HUDEP-2 (cell line): ENCODE measurements at regions not wholly inside any gene's neighbourhood (a gene's known extent, or its start where the extent isn't known, plus 50 kb on each side); places are given as distances from the start of the nearest gene placed in this dataset.

Experiments
- DNase-seq, 76 experiments: peaks; one replicate each; lab custom pipeline; 2025; ENCODE audit not compliant: unreplicated experiment in 76 of 76; lab: John Stamatoyannopoulos, UW

DNA sequence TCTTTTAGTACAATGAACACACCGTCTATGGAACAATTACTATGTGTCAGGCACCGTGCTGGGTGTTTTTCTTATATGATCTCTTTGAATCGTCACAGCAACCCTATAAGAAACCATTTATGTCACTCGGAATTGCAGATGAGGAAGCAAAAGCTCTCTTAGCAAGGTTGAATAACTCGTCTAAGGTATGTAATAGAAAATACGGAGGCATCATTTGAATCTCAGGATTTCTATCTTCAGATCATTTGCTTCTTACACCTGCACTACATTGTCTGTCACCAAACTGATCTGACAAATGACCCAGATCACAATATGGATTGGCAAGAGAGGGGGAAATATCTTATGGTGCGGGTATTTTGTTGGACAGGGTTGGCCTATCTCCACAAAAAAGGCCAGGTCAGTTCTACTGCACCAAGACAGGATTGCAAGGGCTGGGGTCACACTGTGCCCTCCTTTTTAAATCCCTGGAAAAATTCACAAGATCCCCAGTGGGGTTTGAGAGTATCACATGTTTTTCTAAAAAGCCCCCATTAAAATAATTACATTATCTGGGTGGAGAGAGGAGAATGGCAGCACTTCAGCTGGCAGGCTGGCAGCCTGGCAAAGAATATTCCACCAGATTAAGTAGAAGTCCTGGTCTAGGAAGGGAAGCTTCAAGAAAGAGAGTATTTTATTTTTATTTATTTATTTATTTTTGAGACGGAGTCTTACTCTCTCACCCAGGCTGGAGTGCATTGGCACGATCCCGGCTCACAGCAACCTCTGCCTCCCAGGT, 110.7 kb upstream of the CLMP start:
- no peak for DNase-seq

GRCh38 chr11:123304828-123305466, 109.9 kb upstream of the CLMP start:
- no peak for DNase-seq

DNA sequence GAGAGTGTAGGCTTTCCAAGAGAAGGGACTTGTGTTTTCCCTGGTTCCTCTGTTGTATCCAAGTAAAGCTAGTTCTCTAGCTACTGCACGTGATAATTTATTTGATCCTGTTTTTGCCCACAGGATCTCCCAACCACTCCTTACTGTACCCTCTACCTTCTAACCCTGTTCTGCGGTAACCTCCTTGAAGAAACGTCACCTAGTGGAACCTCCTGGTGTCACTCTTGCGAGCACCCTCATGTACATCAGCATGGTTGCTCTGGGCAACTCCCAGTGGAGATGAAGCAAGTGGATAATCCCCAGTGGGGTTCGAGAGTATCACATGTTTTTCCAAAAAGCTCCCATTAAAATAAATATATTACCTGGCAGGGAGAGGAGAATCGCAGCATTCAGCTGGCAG, 108.9 kb upstream of the CLMP start:
- DNase-seq: no peak

DNA sequence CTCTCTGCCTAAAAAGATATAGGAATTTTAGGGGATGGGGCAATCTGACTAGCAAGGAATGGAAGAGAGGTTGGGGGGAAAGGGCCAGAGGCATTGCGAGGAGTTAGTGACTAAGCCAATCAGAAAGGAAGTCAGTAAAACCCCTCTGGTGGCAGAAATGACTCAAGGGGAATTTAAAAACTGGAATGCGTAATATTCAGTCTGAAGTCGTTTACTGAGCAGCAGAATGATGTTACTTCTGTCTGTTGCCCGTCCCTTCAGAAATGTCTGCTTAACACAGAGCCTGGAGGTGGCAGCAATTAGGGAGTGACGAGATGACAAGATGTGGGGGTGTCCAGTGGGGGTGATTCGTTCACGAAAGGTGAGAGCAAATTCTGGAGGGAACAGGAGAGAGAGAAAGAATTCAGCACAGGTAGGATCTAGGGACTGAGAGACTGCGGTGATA, 107.7 kb upstream of the CLMP start:
- DNase-seq: no peak

GRCh38 chr11:123301696-123302400, 106.8 kb upstream of the CLMP start:
- peak in 13 of 76 experiments; percentile 1 to 22 (median 6) for DNase-seq

DNA sequence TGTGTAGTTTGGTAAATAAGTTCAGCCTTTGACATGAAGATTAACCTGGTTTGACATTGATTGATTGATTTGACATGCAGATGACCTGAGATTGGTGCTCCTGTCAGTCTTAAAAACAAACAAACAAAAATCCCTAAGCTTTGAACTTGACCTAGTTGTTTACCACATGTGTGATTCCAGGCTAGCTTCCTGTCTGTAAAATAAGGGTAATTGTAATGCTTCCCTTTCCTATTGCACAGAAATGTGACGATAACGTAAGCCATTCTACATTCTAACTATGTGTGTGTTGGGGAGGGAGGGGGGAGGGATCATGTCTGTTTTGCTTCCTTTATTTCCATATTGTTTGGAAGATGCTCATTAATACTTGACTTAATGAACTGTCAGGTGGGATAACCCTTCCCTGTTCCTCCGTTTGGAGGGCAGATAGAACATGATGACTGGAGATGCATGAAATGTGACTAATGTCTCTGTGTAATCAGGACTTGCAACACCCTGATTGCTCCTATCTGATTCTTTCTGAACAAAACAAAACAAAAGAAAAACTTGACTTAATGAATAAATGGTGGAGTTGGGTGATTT, 106.1 kb upstream of the CLMP start:
- no peak for DNase-seq

- no peak for DNase-seq
Observed at GRCh38 chr11:123299721-123300120, 104.7 kb upstream of the CLMP start.

GRCh38 chr11:123298488-123299447, 103.7 kb upstream of the CLMP start:
- DNase-seq: no peak

DNA sequence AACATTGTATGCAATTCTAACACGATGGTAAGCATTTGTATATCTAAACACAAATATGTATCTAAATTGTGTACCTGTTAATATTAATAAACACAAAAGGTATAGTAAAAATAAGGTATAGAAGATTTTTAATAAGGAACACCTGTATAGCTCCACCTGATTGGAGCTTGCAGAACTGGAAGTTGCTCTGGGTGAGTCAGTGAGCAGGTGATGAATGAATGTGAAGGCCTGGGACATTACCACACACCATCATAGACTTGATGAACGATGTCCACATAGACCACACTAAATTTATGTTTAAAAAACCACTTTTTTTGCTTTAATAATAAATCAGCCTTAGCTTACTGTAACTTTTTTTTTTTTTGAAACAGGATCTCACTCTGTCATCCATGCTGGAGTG, 97.6 kb upstream of the CLMP start:
- DNase-seq: no peak

- DNase-seq: no peak
Observed at GRCh38 chr11:123291201-123291869, 96.3 kb upstream of the CLMP start.

DNA sequence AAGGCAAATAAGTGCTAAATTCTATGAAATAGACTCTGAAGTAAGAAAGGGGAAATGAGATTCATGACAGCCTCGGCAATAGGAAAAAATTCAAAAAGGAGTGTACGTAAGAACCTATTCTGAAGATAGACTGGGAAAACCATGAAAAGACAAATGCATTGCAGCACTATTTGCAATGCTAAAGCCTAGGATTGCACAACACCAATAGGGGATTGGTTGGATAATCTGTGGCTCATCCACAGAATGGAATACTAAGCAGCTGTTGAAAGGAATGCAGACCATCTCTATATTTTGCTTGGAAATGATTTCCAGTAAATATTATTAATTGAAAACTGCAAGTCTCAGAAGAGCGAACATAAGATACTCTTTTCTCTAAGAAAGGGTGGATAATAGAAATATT, 91.7 kb upstream of the CLMP start:
- DNase-seq: no peak

DNA sequence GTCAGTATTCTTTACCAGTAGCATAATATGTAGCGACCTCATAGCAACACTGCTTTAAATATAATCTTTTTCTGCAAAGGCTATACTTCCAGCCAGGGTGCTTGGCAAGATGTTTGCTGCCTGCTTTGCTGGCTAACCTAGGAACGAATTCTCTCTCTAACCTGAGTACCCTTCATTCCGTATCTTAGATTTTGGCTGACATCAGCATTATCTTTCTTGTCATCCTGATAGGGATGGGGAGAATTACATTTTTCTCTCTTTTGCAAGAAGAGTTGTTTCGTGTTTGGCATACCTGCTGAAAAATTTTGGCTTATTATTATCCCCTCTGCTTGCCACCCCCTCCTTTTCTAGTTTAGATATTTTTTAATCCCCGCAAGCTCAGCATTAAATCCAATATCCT, 91.2 kb upstream of the CLMP start:
- DNase-seq: no peak

DNA sequence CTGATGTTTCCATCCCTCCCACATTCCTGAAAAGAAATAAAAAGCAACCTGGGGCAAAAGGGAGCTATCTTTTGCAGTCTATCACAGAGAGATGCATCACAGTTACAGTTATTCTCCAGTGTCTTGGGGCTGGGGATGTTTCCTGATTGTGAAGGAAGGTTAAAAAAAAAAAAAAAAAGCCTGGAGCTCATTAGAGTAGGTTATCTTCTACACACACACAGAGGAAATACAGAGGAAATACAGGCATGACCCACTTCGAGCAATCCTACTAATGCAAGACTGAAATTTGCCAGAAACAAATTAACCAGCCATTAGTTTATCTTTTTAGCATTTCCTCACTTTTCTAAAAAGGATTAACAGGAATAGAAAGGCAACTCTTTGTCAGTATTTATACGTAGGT, 89.4 kb upstream of the CLMP start:
- no peak for DNase-seq

DNA sequence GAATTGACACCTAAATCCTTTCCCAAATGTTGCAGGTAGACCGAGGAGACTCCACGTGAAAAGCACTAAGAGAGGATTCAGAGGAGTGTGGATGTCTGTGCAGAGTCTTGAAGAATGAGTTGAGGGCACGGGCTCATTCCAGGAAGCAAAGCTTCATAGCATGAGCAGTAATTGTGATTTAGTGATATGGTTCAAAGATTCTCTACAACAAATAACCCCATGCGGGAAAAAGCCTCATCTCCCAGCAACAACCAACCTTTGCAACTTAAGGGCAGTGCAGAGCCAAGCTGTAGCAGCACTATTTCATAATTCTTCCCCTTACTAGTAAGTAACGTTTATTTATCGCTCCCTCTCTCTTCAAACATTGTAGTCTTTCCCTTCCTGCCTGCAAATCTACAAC, 87.5 kb upstream of the CLMP start:
- DNase-seq: no peak

DNA sequence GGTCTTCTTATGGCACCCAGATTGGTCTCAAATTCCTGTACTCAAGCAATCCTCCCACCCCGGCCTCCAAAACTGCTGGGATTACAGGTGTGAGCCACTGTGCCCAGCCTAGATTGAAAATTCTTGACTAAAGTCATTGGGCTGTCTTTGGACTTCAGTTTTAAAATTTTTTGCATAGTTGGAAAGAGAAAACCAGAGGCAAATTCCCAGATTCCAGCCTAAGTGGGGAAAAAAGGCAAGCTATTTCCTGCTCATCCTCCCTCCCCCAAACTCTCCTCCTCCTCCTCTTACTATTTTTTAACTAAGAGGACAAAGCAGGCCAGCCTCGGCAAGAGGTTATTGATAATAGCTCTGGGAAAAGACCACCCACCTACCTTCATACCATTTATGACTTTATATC, 78.6 kb upstream of the CLMP start:
- DNase-seq: no peak

- no peak for DNase-seq
Observed at GRCh38 chr11:123272565-123272964, 77.5 kb upstream of the CLMP start.

- no peak for DNase-seq
Observed at GRCh38 chr11:123268156-123268555, 73.1 kb upstream of the CLMP start.

DNA sequence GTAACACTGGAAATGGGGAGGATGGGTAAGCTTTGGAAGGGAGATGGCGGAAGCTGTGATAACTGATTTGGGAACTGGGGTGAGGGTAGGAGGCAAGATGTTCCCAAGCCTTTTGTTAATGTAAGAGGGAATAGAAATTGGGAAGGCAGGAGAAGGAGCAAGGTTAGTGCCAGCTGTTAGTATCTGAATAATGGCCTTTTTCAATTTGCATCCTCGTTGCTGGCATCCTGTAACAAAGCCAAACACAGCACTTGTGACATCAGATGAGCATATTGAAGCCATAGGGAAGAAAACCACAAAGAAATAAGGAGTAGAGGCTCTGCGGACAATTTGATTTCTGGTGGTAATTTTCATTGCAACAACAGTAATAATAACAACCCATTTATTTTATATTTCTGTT, 70.9 kb upstream of the CLMP start:
- DNase-seq: no peak

DNA sequence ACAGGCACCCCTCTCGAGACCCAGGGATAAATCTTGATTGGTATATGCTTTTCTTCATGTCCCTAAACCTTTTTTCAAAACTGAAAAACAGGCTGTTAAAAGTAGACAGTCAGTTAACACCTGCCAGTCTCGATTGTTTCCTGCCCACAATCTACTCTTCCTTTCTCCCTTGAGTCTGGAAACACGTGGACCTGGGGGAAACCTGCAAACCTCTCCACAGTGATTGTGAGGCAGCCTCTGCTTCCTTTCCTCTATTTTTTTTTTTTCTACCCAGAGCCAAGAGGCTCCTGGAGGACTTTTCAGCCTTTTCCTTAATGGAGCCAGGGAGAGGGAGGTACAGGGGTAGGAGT, 69.4 kb upstream of the CLMP start:
- DNase-seq: no peak
